ENCODE measurements at regions not wholly inside any gene's neighbourhood (a gene's known extent, or its start where the extent isn't known, plus 50 kb on each side); places are given as distances from the start of the nearest gene placed in this dataset.
"Not testable (repeated sequence)": the region's sequence is repeated elsewhere in the genome, so short reads cannot be mapped to it uniquely, and the experiment has no call there.

DNA sequence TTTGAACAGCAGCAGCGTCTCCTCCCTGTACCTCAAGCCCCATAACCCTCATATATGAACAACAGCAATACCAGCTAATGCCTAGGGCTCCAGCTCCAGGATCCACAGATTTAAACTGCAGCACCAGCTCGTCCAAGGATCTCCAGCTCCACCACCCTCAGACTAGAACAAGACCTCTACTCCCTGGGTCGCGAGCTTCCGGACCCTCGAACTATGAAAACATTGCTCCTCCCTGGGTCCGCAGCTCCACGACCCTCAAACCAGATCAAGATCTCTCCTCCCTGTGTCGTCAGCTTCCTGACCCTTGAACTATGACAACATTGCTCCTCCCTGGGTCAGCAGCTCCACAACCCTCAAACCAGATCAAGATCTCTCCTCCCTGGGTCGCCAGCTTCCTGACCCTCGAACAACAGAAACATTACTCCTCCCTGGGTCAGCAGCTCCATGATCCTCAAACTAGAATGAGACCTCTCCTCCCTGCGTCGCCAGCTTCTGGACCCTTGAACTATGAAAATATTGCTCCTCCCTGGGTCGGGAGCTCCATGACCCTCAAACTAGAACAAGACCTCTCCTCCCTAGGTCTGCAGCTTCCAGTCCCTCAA lies 339.0 kb upstream of the SULF2 start:
- no peak overlapping the region for H3K4me3 ChIP-seq (ENCODE audit: low read depth, low read length)
- TF ChIP-seq, protein P1, sequence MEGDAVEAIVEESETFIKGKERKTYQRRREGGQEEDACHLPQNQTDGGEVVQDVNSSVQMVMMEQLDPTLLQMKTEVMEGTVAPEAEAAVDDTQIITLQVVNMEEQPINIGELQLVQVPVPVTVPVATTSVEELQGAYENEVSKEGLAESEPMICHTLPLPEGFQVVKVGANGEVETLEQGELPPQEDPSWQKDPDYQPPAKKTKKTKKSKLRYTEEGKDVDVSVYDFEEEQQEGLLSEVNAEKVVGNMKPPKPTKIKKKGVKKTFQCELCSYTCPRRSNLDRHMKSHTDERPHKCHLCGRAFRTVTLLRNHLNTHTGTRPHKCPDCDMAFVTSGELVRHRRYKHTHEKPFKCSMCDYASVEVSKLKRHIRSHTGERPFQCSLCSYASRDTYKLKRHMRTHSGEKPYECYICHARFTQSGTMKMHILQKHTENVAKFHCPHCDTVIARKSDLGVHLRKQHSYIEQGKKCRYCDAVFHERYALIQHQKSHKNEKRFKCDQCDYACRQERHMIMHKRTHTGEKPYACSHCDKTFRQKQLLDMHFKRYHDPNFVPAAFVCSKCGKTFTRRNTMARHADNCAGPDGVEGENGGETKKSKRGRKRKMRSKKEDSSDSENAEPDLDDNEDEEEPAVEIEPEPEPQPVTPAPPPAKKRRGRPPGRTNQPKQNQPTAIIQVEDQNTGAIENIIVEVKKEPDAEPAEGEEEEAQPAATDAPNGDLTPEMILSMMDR (IDR thresholded peaks at IDR 0.05; ENCODE audit: low read depth, low read length, missing control alignments), result no peak
- DNase-seq (ENCODE audit: low read depth), result no peak

DNA sequence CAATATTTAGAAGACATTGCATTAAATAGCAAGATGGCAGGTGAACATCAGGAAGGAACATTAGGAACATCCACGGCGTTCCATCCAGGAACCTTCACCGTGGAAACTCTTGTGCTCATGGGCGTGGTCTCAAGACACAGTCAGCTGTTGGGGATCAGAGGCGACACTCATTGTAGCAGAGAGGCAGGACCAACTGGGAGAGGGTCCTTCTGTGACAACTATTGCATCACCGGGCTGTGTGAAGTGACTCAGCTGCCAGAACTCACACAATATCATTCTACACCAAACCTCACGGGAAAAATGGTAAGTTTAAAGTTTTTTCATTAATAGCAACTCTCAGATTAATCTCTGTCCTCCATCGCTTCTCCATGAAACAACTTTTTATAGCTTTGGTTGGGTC lies 334.8 kb upstream of the SULF2 start:
- TF ChIP-seq, protein P1 (IDR thresholded peaks at IDR 0.05; ENCODE audit: low read depth, low read length, missing control alignments), result no peak
- no peak for DNase-seq (ENCODE audit: low read depth)
- H3K4me3 ChIP-seq (ENCODE audit: low read depth, low read length), result no peak overlapping the region

DNA sequence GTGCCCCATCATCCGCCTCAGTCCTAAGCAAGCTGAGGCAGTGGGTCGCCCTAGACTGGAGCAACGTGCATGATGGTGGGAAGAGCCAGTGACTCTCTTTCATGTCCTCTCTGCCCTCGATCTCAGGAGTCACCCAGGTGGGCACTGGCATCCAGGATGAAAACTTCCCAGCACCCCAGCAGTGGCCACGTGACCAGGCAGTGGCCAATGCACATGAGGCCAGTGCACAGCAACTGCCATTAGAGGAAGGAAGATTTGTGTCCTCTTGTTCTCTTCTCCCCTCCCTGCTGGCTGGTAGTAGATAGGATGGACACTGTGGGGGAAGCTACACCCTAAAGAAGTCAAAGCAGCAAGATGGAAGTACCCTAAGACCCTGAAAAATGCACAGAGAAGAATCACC lies 334.1 kb upstream of the SULF2 start:
- H3K4me3 ChIP-seq (ENCODE audit: low read depth, low read length); DNase-seq (ENCODE audit: low read depth): not testable (repeated sequence)

DNA sequence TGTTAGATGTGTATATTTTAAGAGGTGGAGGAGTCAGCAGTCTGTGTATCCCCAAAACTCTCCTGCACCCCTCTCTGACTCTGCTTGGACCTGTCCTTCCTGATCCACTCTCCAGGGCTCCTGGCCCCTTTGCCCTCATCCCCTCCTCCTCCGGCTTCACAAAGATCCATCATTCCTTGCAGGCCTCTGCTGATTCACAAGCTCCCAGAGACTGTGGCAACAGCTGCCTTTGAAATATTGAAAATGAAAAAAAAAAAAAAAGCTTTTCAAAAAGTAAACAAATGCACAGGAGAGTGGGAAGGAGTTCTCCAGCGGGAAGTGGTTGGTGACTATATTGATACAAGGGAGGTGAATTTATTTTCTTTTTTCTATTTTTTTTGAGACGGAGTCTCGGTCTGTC lies 330.2 kb upstream of the SULF2 start:
- DNase-seq (ENCODE audit: low read depth), result no peak
- no peak overlapping the region for H3K4me3 ChIP-seq (ENCODE audit: low read depth, low read length)
- TF ChIP-seq, protein P1 (IDR thresholded peaks at IDR 0.05; ENCODE audit: low read depth, low read length, missing control alignments), result no peak

DNA sequence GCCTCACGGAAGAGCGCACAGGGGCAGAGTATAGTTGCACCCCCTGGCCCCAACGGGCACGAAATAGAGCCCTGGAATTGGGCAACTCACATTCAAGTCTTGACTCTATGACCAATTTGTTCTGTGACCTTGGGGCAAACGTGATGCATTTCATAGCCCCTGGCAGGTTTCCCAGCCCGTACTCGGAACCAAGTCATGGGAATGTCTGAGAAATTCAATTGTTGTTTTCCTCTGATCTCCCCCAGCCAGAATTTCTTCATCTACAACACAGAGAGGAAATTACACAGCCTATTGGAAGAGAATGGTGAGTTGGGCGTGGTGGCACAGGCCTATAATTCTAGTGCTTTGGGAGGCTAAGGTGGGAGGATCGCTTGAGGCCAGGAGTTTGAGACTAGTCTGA lies 322.3 kb upstream of the SULF2 start:
- TF ChIP-seq, protein P1 (IDR thresholded peaks at IDR 0.05; ENCODE audit: low read depth, low read length, missing control alignments), result no peak
- no peak for DNase-seq (ENCODE audit: low read depth)
- H3K4me3 ChIP-seq (ENCODE audit: low read depth, low read length), result no peak overlapping the region

DNA sequence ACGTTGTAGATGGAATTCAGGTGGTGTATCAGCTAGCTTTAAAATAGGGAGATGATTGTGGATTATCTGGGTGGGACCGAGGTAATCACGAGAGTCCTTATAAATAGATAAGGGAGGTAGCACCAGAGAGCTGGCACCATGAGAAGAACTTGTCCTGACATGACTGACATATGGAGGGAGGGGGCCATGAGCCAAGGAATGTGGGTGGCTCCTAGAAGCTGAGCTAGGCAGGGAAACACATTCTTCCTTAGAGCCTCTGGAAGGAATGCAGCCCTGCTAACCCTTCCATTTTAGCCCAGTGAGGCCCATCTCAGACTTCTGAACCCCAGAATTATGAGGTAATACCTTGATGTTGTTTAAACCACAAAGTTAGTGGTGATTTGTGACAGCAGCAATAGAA lies 321.1 kb upstream of the SULF2 start:
- TF ChIP-seq, protein P1 (IDR thresholded peaks at IDR 0.05; ENCODE audit: low read depth, low read length, missing control alignments), result no peak

DNA sequence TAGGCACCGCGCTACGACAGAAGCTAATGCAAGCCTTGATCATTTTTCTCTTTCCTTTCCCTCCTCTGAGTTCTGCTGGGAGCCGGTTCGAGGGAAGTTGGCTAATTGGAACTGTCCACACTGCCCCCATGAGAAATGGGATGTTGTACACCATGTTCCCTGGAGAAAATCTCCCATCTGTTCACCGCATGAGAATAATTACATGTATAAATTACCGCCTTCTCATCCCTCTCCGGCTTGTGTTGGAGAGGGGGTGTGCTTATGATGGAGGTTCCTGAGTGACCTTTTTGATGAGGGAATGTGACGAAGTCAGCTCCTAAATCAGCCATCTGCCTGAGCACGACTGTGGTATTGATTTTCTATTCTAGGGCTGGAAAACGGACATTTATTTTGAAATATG lies 320.2 kb upstream of the SULF2 start:
- no peak for DNase-seq (ENCODE audit: low read depth)
- H3K4me3 ChIP-seq (ENCODE audit: low read depth, low read length), result no peak overlapping the region
- TF ChIP-seq, protein P1 (IDR thresholded peaks at IDR 0.05; ENCODE audit: low read depth, low read length, missing control alignments), result no peak

More for the DNA sequence above, 321.1 kb upstream of the SULF2 start:
- no peak overlapping the region for H3K4me3 ChIP-seq (ENCODE audit: low read depth, low read length)
- DNase-seq (ENCODE audit: low read depth), result no peak

All from GM12864 (cell line).